Type B pancreatic cell (in vitro differentiated cells): ENCODE measurements at regions not wholly inside any gene's neighbourhood (a gene's known extent, or its start where the extent isn't known, plus 50 kb on each side); places are given as distances from the start of the nearest gene placed in this dataset.

Source experiments
- DNase-seq: peaks from one replicate; pipeline ENCODE4 v3.0.0; 2021; ENCODE audit warnings: mixed read lengths; ENCODE audit not compliant: unreplicated experiment; ENCODE audit errors: extremely low spot score
- H3K27ac Mint-ChIP-seq: 2 replicates; pipeline ENCODE4 v1.8.0; 2021; ENCODE audit warnings: mild to moderate bottlenecking, mixed read lengths
- H3K27me3 Mint-ChIP-seq: 2 replicates; pipeline ENCODE4 v1.8.0; 2021; ENCODE audit warnings: mixed read lengths
- H3K36me3 Mint-ChIP-seq: 2 replicates; pipeline ENCODE4 v1.8.0; 2021; ENCODE audit warnings: mixed read lengths
- H3K4me1 Mint-ChIP-seq: one replicate; pipeline ENCODE4 v1.8.0; 2021; ENCODE audit warnings: mixed read lengths; ENCODE audit not compliant: unreplicated experiment
- H3K4me3 Mint-ChIP-seq: 2 replicates; pipeline ENCODE4 v1.8.0; 2021; ENCODE audit warnings: mild to moderate bottlenecking, mixed read lengths
- H3K9me3 Mint-ChIP-seq: 2 replicates; pipeline ENCODE4 v1.8.0; 2021; ENCODE audit warnings: mixed read lengths
- TF ChIP-seq, protein P1 (sequence below): fragments of 200-600 bp; sonication (generic); conservative IDR thresholded peaks from 2 replicates; pipeline ENCODE4 v1.5.0; 2021; ENCODE audit warnings: antibody characterized with exemption, mild to moderate bottlenecking

DNA sequence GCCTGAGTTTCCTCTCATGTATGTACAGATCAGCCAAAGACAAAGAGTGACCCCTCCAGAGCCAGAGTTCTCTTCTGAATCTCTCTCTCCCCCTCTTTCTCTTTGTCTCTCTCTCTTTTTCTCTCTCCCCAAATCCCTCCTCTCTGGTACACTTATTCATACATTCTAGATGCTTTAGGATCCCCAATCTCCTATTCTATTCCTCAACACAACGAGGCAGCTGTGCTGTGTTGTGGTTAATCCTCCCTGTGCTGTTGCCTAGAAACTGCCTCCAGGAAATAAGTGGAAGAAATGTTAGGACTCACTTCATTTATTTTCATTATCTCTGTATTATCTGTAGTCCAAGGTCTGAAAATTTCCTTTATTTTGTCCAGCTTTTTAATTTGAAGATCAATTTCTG is 350.5 kb upstream of the OR4E1 start:
- Mint-ChIP-seq H3K27ac (peak overlapping the region; percentile 54), H3K9me3 (no peaks in the 10 kb centered on the region), H3K4me1 (peaks cover 10% of the 10 kb centered on the region), H3K36me3 (no peaks in the 10 kb centered on the region), H3K4me3 (no peak overlapping the region), H3K27me3 (peaks cover 5% of the 10 kb centered on the region)
- TF ChIP-seq, protein P1, sequence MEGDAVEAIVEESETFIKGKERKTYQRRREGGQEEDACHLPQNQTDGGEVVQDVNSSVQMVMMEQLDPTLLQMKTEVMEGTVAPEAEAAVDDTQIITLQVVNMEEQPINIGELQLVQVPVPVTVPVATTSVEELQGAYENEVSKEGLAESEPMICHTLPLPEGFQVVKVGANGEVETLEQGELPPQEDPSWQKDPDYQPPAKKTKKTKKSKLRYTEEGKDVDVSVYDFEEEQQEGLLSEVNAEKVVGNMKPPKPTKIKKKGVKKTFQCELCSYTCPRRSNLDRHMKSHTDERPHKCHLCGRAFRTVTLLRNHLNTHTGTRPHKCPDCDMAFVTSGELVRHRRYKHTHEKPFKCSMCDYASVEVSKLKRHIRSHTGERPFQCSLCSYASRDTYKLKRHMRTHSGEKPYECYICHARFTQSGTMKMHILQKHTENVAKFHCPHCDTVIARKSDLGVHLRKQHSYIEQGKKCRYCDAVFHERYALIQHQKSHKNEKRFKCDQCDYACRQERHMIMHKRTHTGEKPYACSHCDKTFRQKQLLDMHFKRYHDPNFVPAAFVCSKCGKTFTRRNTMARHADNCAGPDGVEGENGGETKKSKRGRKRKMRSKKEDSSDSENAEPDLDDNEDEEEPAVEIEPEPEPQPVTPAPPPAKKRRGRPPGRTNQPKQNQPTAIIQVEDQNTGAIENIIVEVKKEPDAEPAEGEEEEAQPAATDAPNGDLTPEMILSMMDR, result no peak
- DNase-seq, result no peak

DNA sequence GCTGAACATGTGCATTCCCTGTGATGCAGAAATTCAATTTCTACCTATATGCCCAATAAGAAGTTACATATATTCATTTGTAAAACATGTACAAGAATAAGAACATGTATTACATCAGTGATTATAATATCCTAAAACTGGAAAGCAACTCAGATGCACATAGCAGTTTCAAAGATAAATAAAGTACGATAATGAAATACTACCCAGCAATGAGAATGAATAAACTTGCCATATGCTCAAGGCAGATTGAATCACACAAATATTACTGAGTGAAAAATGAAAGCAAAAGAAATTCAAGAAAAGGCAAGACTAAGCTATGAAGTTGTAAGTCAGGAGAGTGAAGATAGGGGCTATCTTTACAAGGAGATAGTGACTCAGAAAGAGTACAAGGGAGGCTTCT is 345.3 kb upstream of the OR4E1 start:
- no peaks in the 10 kb centered on the region for H3K36me3 Mint-ChIP-seq
- peaks cover under 1% of the 10 kb centered on the region for H3K4me1 Mint-ChIP-seq
- no peaks in the 10 kb centered on the region for H3K9me3 Mint-ChIP-seq
- no peak overlapping the region for H3K4me3 Mint-ChIP-seq
- H3K27ac Mint-ChIP-seq, result no peak overlapping the region
- TF ChIP-seq, protein P1, result no peak
- no peak for DNase-seq
- H3K27me3 Mint-ChIP-seq, result no peaks in the 10 kb centered on the region

DNA sequence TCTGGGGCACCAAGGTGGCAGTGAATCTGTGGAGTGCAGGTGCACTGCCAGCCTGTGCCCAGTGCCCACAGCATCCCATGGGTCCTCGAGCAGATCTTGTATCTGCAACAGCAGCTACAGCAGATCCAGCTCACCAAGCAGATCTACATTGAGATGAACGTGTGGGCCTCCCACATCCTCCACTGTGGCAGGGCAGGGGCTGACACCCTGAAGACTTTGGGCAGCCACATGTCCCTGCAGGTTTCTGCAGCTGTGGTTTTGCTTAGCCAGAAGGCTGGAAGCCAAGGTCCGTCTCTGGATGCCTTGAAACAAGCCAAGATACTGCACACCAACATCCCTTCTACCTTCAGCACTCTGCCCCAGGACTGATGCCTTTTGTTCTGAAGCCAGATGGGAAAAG is 338.8 kb upstream of the OR4E1 start:
- no peaks in the 10 kb centered on the region for H3K36me3 Mint-ChIP-seq
- H3K4me1 Mint-ChIP-seq, result no peaks in the 10 kb centered on the region
- H3K9me3 Mint-ChIP-seq, result peaks cover 1% of the 10 kb centered on the region
- no peak overlapping the region for H3K4me3 Mint-ChIP-seq
- peaks cover 1% of the 10 kb centered on the region for H3K27me3 Mint-ChIP-seq
- TF ChIP-seq, protein P1, result no peak
- no peak overlapping the region for H3K27ac Mint-ChIP-seq
- DNase-seq, result no peak

DNA sequence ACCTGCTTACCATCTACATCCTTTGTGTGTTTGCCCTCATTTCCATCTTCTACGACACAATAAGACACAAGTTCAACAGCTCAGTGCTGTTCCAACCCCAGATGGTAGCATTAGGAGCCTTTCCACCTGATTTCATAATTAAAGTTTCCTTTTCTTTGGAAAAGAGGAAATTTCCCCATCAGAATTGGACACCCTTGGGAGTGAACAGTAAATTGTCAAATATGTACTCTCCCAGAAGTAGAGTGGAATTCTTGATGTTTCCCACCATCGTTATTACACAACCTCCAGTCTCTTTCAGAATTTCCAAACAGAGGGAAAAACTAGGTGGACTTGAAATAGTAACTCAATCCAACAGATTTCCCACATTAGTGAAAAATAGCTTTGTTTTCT is 337.6 kb upstream of the OR4E1 start:
- peaks cover 3% of the 10 kb centered on the region for H3K27me3 Mint-ChIP-seq
- DNase-seq, result no peak
- H3K4me3 Mint-ChIP-seq, result no peak overlapping the region
- TF ChIP-seq, protein P1, result no peak
- peaks cover 7% of the 10 kb centered on the region for H3K9me3 Mint-ChIP-seq
- H3K4me1 Mint-ChIP-seq, result no peaks in the 10 kb centered on the region
- H3K36me3 Mint-ChIP-seq, result no peaks in the 10 kb centered on the region
- no peak overlapping the region for H3K27ac Mint-ChIP-seq

DNA sequence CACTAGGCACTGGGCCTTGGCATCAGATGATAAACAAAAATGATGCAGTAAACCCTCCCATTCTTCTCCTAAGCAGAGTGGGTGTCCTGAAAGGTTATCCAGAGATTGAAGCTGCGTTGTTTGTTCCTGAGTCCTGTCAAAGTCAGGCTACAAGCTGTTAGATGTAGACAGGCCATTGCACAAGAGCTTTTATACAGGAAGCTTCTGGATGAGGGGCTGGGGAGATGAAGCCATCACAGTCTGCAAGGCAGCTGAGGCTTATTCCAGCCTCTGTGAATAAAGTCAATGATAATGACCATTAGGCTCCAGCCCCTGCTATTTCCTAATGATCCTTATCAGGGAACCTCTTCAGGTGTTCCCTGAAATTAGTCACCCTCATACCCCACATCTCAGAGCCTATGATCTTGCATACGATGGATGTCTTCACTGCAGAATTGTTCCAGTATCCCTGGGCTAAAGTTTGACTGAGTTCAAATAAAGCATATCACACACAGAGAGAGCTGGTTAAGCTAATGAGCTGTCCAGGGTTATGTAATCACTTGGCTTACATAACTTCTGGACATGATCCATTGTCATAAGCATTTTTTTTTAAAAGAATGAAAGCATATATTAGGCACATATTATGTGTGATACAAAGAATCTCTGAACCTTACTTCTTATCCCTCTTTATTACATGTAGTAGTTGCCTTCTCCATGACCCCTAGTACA is 337.1 kb upstream of the OR4E1 start:
- no peak for DNase-seq
- Mint-ChIP-seq H3K36me3 (no peaks in the 10 kb centered on the region), H3K27ac (no peak overlapping the region), H3K4me1 (no peaks in the 10 kb centered on the region), H3K27me3 (peaks cover 3% of the 10 kb centered on the region), H3K4me3 (no peak overlapping the region), H3K9me3 (peaks cover 7% of the 10 kb centered on the region)
- TF ChIP-seq, protein P1, result no peak
